Transverse colon (tissue), 4 donors: ENCODE measurements at regions not wholly inside any gene's neighbourhood (a gene's known extent, or its start where the extent isn't known, plus 50 kb on each side); places are given as distances from the start of the nearest gene placed in this dataset.

ENCODE experiments used
- CTCF ChIP-seq, 5 experiments: fragments of 200-600 bp in 3 of 5; fragments of 450-650 bp in 2 of 5; sonication (generic) in 3 of 5; IDR thresholded peaks; 1 replicate in 2 of 5; 2 replicates in 3 of 5; pipeline ENCODE4 v1.5.1; 2016 to 2017; ENCODE audit warnings: antibody characterized with exemption in 5 of 5, inconsistent platforms in 3 of 5, mild to moderate bottlenecking in 2 of 5, moderate library complexity in 1 of 5
- EP300 ChIP-seq: sonication (generic); formaldehyde crosslinking; IDR thresholded peaks from one replicate; pipeline ENCODE4 v1.6.1; 2017; ENCODE audit warnings: antibody characterized with exemption, low read depth
- POLR2A ChIP-seq: fragments of 450-650 bp; IDR thresholded peaks from one replicate; pipeline ENCODE4 v1.6.1; 2016; ENCODE audit warnings: antibody characterized with exemption, mild to moderate bottlenecking, moderate library complexity
- POLR2AphosphoS5 ChIP-seq, 3 donors: sonication (generic); formaldehyde crosslinking; IDR thresholded peaks; one replicate each; pipeline ENCODE4 v1.6.1; 2016; ENCODE audit warnings: antibody characterized with exemption in 3 of 3

GRCh38 chr2:107414376-107414775, 412.3 kb upstream of the RGPD4 start:
- TF ChIP-seq CTCF (IDR thresholded peaks at IDR 0.05) (no peak), POLR2AphosphoS5 (IDR thresholded peaks at IDR 0.05) (no peak), EP300 (no peak), POLR2A (no peak)
